GM21360 (cell line): ENCODE measurements at regions not wholly inside any gene's neighbourhood (a gene's known extent, or its start where the extent isn't known, plus 50 kb on each side); places are given as distances from the start of the nearest gene placed in this dataset.

Experiments
- ATAC-seq: cut with Tn5 transposase; IDR thresholded peaks from one replicate; pipeline ENCODE4 v1.9.1; 2021; ENCODE audit warnings: mild to moderate bottlenecking, moderate library complexity; ENCODE audit not compliant: unreplicated experiment

GRCh38 chr10:7478727-7479457 lies 68.1 kb upstream of the SFMBT2 start:
- no peak for ATAC-seq

GRCh38 chr10:7477538-7478334 lies 66.9 kb upstream of the SFMBT2 start:
- no peak for ATAC-seq

GRCh38 chr10:7475939-7476338 lies 65.1 kb upstream of the SFMBT2 start:
- ATAC-seq, result no peak

- ATAC-seq, result no peak
These were observed 64.4 kb upstream of the SFMBT2 start for GRCh38 chr10:7475046-7475911.

GRCh38 chr10:7474388-7474787 lies 63.6 kb upstream of the SFMBT2 start:
- ATAC-seq, result no peak

- no peak for ATAC-seq
These were observed 62.6 kb upstream of the SFMBT2 start for GRCh38 chr10:7473474-7473873.

GRCh38 chr10:7471720-7472367 lies 61.0 kb upstream of the SFMBT2 start:
- peak; percentile 88 for ATAC-seq

GRCh38 chr10:7470371-7470770 lies 59.5 kb upstream of the SFMBT2 start:
- ATAC-seq, result no peak

- no peak for ATAC-seq
These were observed 56.3 kb upstream of the SFMBT2 start for GRCh38 chr10:7467031-7467667.

GRCh38 chr10:7464691-7465090 lies 53.9 kb upstream of the SFMBT2 start:
- ATAC-seq, result no peak
